Activated CD4-positive, alpha-beta T cell treated with anti-CD3 and anti-CD28 coated beads for 48 hours (primary cell): ENCODE measurements at regions not wholly inside any gene's neighbourhood (a gene's known extent, or its start where the extent isn't known, plus 50 kb on each side); places are given as distances from the start of the nearest gene placed in this dataset.
A peak's percentile ranks its signal among the peaks of the same experiment; 100 is the strongest.
"Not testable (repeated sequence)": the region's sequence is repeated elsewhere in the genome, so short reads cannot be mapped to it uniquely, and the experiment has no call there.

Source experiments
- DNase-seq: peaks from one replicate; pipeline ENCODE4 v3.0.0-alpha.2; 2020

GRCh38 chr3:74269689-74270088, 344.8 kb downstream of the CNTN3 start:
- DNase-seq: no peak

- no peak for DNase-seq
Measured at GRCh38 chr3:74268753-74269152, 345.7 kb downstream of the CNTN3 start.

- peak; percentile 24 for DNase-seq
Measured at GRCh38 chr3:74267588-74268184, 346.8 kb downstream of the CNTN3 start.

GRCh38 chr3:74267131-74267530, 347.3 kb downstream of the CNTN3 start:
- no peak for DNase-seq

DNA sequence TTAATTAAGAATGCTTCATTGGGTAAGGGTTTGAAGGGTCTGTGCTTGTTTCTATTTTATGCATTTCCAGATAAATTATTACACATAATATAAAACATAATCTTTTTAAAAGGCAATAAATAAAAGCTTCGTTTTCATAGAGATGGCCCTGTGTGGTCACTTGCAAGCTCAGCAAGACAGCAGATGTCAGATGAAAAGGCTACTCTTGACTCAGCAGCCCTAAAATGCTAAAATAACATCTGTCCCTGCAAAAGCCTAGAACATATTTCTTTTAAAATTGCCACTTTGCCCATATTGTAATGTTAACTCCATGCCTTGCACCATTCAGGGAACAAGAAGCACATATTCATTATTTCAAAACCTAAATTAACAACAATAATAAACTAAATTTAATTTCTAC, 349.4 kb downstream of the CNTN3 start:
- DNase-seq: no peak

GRCh38 chr3:74263031-74263430, 351.4 kb downstream of the CNTN3 start:
- no peak for DNase-seq

DNA sequence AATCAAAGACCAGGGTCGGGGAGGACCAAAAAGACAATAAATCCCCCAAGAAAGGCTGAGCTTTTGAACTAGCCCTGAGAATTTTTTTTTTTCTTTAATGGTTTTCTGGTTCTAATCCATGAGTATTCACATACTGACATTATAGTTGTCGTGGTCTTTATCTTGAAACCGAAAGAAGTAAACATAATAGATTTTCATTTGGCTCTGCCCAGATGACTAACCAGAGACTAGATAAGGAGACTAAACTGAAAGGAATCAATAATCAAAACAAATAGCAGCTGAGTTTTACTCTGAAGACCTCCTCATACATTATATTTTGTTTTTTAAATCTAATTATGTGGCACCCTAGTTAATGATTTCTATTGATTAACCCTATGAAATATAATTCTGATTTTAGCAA, 381.4 kb downstream of the CNTN3 start:
- DNase-seq: no peak

- no peak for DNase-seq
Measured at GRCh38 chr3:74217467-74217866, 397.0 kb downstream of the CNTN3 start.

DNA sequence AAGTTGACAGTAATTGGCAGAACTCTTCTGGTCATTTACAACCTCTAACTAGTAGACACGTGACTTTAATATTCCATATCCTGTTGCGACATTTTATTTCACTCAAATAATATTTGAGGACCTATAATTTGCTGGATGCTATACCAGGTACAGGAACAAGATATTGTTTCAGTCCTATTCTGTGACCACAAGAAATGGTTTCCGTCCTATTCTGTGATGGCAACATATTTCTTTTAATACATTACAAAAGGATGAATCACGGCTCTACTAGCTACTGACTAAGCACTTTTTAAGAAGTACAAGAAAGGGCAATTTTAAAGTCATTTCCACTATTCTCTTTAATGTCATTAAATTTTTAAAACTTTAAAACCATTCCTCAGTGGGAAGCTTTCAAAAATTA, 400.2 kb downstream of the CNTN3 start:
- no peak for DNase-seq

DNA sequence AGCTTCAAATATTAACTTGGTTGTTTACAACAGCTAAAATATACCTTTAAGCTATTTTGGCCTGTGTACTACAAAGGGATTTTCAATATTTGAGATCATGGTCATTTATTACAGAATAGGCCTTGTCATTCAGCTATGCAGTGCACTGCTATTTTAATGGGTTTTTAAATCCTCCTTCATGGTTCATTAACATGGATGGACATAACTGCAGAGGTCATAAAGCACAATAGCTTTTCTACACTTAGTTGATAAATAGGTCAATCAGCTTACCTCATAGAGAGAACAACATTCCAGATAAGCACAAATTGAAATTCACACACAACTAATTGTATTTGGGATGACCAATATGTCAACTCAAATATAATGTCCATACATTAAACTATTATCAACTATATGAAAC, 403.7 kb downstream of the CNTN3 start:
- DNase-seq: no peak

DNA sequence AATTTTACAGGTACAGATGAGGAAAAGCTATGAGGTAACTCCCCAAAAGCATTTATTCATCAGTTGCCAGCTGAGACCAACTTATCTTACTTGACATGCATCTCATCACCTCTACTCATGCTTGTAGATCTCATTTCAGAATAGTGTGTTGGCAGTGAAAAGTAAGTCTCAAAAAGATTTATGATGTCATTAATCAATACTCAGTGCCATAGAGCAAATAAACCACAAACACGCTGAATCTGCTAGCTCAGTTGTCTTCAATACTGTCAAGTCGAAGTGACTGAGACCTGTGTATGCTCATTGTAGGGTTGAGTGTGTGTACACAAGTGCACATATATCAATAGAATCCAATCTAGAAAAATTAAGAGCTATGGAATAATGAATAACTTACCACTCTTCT, 413.5 kb downstream of the CNTN3 start:
- DNase-seq: no peak

DNA sequence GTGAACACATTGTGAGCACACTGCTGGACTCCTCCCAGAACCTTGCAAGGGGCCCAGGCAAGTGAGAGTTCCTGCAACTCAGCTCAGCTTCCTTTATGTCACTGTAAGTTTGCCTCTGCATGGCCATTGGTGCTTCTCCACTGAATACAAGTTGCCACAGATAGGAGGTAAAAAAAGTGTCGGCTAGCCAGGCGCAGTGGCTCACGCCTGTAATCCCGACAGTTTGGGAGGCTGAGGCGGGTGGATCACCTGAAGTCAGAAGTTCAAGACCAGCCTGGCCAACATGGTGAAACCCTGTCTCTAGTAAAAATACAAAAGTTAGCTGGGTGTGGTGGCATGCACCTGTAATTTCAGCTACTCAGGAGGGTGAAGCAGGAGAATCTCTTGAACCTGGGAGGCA, 435.8 kb downstream of the CNTN3 start:
- not testable (repeated sequence) for DNase-seq

GRCh38 chr3:74173090-74173489, 441.4 kb downstream of the CNTN3 start:
- DNase-seq: no peak

DNA sequence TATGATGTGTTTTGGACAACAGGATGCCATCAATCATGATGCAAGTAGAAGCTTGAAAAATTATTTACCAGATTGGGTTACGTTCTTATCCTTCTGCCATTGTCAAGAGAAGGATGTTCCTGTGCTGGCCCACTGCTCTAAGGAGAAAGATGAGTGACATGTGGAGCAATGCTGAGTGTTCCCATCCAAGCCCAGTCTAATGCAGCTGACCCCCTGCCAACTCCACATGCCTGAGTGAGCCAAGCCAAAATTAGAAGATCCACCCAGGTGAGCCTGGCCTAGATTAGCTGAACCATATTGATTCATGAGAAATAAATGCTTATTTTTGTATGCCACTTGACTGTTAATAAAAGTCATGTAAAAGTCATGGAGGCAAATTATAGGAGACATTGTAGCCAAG, 446.5 kb downstream of the CNTN3 start:
- no peak for DNase-seq

DNA sequence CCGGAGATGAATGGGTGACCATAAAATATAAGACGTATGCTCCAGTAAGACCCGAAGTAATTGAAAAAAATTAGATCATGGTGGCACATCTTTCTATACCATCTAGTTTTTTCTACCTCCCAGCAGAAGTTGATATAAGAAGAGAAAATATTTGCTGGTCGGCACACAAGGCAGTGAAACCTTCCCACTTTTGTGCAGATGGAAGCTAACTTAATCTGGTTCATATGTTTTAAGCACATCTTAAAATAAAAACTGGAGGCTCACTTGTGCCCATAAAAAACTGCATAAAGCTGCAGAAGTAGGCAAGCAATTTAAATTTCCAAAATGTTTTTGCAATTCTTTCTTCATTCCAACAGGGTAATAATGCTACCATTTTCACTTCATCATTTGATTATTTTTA, 449.2 kb downstream of the CNTN3 start:
- DNase-seq: no peak

GRCh38 chr3:74149466-74149865, 465.0 kb downstream of the CNTN3 start:
- no peak for DNase-seq

DNA sequence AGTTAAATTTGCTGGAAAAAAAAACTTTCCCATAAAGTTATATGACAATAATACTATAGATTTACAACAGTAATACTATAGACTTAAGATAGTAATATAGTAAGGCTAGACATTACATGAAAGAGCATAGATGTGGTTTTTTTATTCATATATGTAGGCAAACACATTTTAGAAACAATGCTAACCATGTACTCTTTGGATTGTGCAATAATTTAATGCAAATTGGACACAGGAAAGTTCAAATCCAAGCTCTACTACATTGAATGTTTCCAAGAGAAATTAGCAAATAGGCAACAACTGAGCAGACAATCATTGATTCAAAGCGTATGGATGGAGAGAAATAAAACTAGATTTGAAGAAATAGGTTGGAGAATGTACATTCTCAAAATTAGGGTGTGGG, 469.2 kb downstream of the CNTN3 start:
- no peak for DNase-seq

GRCh38 chr3:74139648-74140047, 474.8 kb downstream of the CNTN3 start:
- no peak for DNase-seq

DNA sequence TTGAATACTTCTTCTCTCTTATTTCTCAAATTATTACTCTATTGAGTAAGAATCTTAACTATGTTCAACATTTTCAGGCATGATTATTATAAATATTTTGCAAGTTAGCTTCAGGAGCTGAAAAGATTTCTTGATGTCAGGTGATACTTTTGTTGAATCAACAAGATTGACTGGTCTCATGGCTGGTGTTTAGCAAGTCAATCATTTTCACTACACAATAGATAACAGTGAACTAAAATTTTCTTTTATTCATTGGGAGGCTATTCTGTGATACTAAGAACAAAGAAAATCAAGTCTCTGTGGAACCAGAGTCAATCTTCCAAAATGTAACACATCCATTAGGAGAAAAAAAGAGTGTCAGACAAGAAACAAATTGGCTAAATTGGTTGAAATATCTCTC, 476.7 kb downstream of the CNTN3 start:
- DNase-seq: no peak

GRCh38 chr3:74135808-74136207, 478.7 kb downstream of the CNTN3 start:
- no peak for DNase-seq

DNA sequence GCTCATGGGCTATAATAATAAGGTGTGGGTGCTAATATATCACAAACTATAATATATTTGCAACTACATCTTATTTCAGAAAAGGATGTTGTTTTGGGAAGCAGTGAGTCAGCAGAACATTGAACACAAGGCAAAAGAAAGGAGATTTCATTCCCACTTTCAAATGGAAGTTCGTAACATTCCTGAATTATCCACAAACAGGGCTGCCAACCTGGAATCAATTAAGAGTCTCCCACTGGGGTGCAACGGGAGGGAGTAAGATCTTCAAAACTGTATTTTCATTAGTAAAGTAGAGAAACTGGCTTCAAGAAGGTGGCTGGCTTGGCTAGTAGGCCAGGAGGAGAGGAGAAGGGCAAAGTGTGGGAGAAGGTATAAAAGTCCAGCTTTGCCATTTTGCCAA, 479.6 kb downstream of the CNTN3 start:
- no peak for DNase-seq

DNA sequence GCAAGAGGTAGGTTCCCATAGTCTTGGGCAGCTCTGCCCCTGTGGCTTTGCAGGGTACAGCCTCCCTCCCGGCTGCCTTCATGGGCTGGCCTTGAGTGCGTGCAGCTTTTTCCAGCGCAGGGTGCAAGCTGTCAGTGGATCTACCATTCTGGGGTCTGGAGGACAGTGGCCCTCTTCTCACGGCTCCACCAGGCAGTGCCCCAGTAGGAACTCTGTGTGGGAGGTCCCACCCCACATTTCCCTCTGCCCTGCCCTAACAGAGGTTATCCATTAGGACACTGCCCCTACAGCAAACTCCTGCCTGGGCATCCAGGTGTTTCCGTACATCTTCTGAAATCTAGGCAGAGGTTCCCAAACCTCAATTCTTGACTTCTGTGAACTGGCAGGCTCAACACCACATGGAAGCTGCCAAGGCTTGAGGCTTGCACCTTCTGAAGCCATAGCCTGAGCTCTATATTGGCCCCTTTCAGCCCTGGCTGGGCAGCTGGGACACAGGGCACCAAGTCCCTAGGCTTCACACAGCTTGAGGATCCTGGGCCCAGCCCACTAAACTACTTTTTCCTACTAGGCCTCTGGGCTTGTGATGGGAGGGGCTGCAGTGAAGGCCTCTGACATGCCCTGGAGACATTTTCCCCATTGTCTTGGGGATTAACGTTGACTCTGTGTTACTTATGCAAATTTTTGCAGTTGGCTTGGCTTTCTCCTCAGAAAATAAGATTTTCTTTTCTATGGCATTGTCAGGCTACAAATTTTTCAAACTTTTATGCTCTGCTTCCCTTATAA, 482.7 kb downstream of the CNTN3 start:
- DNase-seq: not testable (repeated sequence)

- no peak for DNase-seq
Measured at GRCh38 chr3:74129611-74130010, 484.8 kb downstream of the CNTN3 start.

DNA sequence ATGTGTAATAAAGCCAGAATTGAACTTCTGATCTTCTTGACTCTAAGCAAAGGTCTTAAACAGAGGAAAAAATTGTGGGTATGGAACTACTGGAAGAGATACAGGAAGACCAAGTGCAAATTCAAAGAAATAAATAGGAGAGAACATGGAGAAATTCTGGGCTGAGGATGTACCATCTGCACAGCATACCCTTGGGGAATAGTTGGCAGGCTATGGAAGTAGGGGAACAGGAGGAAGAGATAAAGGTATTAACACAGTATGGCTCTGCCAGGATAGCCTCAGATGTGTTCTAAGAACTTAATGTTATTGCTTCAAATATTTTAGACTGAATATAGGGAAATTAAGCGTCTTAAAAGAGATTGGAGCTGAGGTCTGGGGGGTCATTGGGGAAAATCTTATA, 485.4 kb downstream of the CNTN3 start:
- DNase-seq: no peak

DNA sequence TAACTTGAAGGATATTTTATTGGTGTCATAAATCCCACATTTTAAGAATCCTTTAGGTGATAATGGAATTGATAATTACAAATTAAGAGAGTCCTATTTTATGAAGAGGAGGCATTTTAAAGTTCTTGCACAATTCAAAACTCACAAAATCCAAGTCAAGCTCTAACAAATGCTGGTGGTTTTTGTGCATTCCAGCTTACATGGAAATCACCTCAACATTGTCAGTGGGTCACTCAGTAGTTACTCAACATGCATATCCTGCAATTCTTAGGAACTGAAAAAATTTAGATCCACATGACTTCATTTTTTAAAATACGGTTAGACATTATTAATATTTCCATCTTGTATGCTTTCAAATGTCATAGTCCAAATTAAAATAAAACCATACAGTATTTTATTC, 487.2 kb downstream of the CNTN3 start:
- DNase-seq: no peak
